Stimulated activated CD4-positive, alpha-beta T cell treated with anti-CD3 and anti-CD28 coated beads, Interleukin-1b, Interleukin-23, amount 100 ng/mL, for 4 hours (primary cell): ENCODE measurements at regions not wholly inside any gene's neighbourhood (a gene's known extent, or its start where the extent isn't known, plus 50 kb on each side); places are given as distances from the start of the nearest gene placed in this dataset.
"Not testable (repeated sequence)": the region's sequence is repeated elsewhere in the genome, so short reads cannot be mapped to it uniquely, and the experiment has no call there.

Experiments
- DNase-seq, 2 donors: peaks; one replicate each; pipeline ENCODE4 v3.0.0-alpha.2; 2020; ENCODE audit warnings: low read depth in 2 of 2

DNA sequence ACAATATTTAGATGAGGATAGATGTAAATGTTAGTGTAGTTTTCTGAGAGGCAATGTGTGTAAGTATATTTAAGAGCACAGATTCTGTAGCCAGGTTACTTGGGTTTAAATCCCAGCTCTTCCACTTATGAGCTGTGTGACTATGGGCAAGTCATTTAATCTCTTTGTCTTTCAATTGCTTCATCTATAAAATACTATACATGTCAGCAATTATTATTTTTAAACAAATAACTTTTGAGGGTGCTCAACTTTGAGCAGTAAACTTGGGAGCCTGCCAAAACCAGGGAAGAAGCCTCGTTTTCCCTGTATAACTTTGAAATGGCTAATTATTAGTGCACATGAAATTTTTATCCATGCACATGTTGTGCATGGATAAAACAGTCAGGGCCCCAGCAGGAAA, 222.8 kb downstream of the FOXD2 start:
- DNase-seq = no peak

DNA sequence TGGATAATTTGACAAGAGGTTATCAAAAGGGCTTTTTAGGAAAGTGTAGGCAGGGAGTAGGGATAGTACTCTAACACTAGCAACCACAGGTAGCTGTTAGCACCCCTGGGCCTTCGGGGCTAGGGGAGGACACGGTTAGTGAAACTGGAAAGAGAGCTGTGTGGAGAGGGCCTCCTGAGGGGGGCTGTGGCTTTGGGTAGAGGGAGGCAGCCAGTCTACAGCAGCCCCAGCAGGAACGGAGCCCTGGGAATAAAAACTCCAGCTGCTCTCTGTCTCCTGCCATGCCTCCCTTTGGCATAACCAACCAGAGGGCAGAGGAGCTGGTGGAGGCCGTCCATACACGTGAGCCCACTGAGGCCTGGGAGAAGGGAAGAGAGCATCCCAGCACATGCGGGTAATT, 223.2 kb downstream of the FOXD2 start:
- DNase-seq = no peak

DNA sequence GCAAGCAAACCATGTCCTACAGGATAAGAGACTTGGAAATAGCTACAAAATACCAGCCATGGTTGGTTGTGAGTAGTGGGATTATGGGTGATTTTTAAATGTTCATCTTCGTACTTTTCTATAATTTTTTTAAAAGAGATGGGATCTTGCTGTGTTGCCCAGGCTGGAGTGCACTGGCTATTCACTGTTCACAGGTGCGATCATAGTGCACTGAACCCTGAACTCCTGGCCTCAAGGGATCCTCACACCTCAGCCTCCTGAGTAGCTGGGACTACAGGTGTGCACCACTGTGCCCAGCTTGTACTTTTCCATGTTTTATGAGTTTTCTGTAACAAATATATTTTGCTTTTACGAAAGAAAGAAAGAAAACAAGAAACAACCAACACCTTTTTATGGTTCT, 224.2 kb downstream of the FOXD2 start:
- DNase-seq = no peak

DNA sequence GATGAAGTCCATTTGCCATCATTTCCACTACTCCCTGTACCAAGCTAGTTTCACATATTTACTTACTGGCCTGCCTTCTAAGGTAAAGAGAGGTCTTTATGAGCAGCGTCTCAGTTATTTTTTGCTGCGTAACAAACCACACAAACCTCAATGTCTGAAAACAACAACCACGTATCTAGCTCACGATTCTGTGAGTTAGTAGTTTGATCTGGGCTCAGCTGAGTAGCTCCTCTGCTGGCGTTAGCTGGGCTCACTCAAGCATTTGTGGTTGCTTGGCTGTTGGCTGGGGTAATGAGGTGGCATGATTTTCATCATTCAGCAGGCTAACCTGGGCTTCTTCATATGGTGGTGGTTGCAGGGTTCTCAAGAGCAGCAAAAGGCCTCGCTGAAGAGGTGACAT, 225.4 kb downstream of the FOXD2 start:
- DNase-seq = no peak

DNA sequence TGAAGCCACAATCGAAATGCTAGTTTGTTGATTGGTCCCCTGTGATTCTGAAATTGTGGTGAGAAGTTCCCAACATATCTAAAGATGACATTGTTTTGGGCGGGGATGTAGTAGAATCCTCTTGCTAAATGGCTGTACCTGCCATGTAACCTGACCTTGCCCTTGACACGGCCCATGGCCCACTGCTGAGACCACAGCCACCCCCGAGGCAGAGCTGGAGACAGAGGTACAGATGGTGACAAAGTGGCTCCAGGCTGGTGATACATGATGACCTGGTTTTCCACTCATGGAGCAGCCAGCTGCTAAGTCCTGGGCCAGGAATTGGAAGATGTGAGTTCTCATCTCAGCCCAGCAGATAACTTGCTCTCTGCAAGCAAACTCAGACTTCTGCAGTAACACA, 226.5 kb downstream of the FOXD2 start:
- DNase-seq = no peak

DNA sequence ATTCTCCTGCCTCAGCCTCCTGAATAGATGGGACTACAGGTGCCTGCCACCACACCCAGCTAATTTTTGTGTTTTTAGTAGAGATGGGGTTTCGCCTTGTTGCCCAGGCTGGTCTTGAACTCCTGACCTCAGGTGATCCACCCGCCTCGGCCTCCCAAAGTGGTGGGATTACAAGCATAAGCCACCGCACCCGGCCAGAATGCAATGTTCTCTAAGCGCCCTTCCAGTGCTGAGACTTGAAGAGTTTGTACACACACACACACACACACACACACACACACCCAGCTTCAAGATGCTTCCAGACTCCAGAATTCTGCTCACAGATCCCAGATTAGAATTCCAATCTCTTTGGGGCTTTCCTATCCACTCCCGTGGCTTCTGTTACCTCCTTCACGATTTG, 227.1 kb downstream of the FOXD2 start:
- DNase-seq = not testable (repeated sequence)

DNA sequence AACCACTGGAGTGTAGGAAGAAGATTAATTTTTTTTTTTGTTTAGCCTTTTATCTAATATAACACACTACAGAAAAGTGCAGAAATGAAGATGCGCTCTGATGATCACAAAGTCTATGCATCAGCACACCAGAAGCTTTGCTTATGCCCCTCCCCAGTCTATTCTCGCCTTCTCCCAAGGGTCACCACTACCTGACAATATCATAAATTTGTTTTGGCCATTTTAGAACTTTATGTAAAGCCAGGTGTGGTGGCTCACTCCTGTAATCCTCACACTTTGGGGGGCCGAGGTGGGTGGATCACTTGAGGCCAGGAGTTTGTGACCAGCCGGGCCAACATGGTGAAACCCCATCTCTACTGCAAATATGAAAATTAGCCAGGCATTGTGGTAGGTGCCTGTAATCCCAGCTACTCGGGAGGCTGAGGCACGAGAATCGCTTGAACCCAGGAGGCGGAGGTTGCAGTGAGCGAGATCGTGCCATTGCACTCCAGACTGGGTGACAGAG, 231.3 kb downstream of the FOXD2 start:
- DNase-seq = no peak

DNA sequence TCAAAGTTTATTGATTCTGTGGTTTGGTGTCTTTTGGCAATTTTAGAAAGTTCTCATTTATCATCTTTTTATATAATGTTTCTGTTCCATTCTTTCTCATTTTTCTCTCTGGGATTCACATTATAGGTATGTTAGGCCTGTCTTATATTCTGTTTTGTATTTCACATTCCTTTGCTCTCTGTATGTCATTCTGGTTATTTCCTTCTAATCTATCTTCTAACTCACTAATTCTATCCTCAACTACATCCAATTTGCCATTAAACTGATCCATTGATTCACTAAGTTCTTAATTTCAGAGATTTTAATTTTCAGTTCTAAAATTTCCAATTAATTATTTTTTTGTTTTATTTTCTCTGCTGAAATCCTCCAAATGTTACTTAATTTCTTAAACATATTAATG, 234.8 kb downstream of the FOXD2 start:
- no peak for DNase-seq

DNA sequence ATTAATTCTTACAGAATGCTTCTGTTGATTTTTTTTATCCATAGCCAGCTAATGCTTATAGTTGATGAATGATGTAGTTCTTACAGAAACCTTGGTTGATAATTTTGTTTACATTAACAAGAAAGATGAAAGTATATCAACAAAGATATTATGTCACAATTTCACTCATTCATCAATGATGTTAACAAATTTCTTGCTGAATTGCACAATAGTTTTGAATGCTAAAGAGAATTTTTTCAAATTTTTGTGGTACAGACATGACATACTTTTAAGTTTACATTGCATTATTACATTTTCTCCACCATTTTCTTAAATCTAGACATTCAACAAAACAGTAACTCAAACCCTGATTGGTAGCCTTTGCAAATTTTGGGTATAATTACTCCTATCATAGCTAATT, 236.3 kb downstream of the FOXD2 start:
- no peak for DNase-seq

DNA sequence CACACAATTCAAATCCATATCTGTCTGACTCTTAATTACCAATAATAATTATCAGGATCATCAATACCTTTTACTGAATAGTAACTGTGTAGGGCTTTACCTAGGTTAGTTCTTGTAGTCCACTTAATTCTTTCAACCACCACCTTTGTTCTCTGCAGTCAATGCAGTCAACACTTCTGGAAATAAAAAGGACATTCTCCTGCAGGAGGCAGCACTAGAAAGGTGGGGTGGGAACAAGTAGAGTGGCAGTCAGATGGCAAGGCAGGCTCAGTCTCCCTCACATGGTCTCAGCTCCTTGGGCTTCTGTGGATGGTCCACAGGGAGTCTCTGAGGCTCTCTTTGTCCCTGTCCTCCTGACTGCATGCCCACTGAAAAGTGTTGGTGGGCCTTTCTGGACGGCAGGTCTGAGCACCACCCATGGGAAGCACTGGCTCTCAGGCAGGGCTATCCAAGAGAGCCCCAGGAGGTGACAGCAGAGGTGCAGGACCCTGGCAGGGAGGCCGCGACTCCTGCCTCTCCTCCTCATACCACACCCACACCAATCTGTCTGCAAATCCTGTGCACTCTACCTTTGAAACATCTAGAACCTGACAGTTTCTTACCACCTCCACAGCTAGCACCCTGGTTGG, 237.3 kb downstream of the FOXD2 start:
- no peak for DNase-seq

DNA sequence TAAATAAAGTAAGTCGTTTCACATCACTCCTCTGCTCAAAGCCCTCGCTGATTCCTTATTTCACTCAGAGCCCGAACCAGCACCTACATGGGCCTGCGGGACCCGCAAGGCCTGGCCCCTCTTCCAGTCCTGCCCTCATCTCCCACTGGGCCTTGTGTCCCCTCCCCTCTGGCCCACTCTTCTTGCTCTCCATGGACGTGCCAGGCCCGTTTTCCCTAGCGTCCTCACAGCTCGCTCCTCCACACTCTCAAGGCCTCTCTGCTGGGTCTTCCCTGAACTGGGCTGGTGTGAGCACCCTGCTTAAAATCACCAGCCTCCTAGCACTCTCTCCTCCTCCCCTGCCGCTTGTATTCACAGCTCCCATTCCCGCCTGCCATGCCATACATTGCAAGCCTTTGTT, 237.9 kb downstream of the FOXD2 start:
- no peak for DNase-seq

DNA sequence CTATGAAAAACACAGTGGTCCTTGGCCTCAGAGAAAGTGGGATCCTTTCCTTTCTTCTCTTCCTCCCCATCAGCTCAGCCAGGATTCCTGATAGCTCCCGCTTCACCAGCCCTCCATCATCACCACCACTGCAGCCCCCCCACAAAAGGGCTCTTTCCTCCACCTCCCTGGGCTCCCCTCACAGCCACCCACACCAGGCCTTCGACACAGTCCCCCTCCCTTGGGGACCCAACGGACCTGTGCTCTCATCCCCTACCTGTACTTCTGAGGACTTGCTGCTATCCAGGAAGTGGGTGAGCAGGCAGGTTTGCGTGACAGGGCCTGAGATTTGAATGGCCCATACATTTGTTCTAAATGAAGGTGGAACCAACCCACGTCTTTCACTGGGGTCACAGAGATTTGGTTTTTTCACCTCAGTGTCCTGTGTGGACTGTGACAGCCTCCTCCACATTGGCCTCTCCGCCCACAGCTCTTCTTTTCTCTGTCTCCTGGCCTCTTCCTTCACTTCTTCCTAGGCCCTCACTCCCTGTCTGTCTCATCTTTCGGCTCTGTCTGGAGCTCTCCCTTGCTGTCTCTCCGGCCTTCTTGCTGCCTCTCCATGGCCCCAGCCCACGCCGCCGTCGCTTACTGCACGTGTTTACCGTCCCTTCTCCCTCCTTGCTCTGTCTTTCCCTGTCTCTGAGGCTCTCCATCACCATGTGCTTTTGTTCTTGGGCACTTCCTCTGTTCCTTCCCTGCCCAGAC, 238.6 kb downstream of the FOXD2 start:
- DNase-seq = no peak

DNA sequence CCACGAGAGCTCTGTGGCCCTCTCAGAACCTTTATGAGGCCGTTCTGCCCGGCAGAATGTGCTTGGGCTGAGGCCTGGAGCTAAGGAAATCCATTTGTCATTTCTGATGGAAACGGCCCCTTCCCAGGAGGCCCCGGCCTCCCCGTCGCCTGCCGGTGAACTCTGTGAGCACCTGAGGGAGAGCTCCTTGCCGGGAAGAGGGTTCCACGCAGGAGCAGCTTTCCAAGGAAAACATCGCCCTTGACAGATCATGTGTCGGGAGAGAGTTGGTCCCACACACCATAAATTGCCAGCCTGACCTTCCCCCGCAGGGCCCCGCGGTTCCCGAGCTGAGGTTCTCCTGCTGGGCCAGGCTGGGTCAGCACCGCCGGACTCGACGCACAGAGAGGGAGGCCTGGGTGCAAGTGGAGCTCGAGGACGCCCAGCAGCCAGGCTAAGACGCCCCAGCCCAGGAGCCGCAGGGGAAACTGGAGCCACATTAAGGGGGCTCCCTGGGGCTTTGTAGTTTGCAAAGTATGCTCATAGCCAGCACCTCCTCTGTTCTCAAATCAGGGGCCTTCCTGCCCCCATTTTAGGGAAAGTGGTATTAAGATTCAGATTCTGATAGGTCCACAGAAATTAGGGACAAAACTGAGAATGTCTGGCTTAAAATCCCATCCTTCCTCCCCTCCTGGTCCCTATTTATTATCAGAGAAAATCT, 239.5 kb downstream of the FOXD2 start:
- DNase-seq = no peak

DNA sequence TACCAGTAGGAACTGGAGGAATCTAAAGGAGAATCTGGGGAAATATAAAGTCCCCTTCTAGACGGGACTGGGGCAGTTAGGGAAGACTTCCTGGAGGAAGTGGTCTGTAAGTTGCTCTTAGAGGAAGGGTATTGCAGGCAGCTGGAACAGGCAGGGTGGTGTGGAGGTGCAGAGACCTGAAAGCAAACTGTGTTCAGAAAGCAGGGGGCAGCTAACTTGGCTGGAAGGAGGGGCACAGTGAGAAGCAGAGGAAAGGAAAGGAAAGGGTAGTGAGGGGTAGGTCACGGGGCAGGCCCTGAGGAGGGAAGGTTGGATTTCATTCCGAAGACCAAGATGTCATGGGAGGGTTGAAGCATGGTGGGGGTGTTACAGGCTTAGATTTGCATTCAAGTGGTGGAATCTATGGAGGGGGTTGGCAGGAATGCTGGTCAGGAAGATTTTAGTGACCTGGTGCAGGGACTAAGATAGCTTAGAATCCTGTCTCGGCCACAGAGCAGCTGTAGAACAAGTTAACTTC, 240.7 kb downstream of the FOXD2 start:
- no peak for DNase-seq

DNA sequence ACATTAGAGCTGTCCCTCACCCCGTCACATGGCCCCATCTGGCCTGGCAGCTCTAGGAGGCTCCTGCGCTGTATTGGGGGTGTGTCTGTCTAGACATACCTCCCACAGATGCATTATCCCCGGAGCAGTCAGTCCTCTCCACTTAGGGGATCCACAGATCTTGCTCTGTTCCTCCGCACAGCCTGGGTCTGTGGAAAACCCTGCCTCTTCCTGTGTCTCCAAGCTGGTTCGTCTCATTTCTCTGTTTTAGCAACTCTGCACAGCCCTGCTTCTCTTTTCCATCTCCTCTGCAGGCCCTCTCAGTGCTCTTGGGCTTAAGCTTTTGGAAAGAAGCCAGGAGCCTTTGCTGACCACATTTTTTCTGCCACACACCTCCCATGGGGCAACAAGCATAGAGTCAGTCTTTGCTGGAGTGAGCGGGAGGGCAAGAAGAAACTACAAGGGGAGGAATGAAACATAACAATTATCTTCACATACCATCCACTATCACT, 241.5 kb downstream of the FOXD2 start:
- DNase-seq = no peak

DNA sequence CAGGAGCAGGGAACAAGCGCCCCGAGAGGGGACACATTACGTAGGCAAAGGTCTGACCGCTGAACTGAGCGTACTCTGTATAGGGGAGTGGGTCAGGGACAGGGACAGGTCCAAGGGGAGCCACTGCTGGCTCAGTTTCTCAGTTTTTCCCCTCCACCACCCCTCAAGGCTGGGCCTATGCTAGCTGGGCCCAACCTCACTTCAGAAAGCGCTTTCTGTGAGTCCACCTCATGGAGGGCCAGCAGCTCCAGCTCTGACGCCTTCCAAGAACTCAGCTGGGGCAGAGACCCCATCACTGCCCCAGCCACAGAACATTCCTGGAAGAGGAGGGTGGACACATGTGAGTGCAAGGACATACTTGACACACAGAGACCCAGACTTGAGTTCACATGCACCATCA, 242.0 kb downstream of the FOXD2 start:
- no peak for DNase-seq

DNA sequence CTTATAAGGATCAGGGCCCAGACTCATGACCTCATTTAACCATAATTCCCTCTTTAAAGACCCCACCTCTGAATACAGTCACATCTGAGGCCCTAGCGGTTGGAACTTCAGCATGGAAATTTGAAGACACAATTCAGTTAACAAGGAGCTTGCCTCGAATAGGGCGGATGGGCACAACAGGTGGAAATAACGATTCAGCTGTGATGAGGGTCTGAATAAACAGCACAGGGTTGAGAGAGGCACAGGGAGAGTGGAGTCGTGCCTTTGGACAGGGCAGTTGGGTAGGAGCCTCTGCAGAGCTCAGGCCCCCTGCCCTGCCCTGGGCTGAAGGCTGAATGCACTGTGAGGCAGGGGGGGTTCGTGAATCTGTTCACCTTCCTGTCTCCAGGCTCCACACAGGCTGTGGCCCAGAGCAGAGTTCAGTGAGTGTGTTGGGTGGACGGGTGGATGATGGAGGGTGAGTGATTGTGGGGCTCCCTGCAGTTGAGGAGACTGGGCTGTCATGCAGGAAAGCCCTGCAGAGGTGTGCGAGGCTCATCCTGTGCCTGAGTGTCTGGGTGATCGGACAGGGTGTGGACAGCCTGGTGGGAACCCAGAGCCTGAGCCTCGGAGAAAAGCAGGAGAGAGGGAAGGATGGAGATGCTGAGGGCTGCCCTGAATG, 243.1 kb downstream of the FOXD2 start:
- no peak for DNase-seq

DNA sequence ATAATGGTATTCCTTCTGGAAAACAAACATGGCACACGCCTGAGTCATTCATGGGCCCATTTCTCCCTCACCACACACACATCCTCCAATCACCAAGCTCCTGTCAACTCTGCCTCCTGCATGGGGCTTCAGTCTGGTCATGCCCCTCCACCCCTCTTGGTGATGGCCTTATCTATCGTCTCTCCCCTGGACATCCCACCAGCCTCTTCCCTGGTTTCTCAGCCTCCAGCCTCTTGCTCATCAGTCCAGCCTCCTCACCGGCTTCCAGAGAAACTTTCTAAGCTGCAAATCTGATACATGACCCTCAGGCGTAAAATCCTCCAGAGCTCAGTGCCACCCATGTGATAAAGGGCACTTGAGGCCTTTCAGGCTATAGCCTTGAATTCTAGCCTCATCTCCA, 243.9 kb downstream of the FOXD2 start:
- no peak for DNase-seq

DNA sequence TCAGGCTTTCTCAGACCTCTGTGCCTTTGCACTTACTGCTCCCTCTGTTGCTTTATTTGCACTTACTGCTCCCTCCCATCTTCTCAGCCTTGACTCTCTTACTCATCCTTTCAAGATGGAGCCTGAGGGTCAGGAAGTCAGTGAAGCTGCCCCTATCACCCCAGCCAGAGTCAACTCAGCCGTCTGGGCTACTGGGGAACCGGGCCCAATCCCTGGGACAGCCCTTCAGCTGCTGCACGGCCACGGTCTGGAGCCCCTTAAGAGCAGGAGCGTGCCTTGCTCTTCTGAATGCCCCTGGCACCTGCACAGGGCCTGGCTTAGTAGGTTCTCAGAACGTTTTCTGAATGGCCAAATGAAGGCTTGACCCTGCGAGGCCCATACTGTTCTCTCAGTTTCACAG, 244.4 kb downstream of the FOXD2 start:
- DNase-seq = no peak

DNA sequence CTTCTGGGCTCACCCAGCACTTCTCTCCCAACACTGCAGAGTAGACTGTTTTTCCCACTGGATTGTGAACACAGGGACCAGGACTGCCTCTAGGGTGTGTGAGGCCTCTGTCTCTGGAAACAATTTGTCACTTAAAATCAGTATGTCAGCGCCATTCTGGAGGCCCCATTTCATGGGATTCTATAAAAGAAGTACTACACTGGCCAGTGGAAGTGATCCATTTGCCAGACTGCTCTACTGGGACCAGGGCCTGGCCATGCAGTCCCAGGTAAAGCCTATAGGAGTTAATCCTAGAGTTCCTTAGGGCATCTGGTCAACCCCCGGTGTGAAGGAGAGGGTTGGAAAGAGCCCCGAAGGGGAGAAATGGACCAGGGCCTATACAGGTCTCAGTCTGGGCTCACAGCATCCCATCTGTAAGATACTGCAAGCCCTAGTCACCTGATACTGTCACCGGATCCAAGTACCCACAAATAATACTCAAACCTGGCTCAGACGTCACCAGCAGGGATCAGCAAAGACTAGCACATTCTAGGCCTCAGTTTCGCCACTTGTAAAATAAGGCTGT, 245.0 kb downstream of the FOXD2 start:
- DNase-seq = no peak

DNA sequence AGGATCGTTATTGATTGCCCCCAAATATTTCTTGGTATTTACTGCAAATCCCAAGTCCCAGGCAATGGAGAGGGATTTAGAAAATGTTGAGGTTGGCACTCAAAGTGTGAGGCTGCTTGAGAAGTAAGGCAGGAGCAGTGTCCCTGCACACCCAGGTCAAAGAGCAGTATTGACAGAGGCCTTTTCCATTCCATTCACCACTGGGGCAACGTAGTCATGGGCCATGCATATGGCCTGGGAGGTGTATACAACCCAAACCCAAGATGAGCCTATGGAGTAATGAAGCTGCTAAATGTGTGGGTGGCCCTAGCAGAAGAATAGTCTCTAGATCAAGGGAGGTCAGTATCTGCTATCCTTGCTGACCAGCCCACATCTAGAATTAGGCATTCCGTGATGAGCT, 245.6 kb downstream of the FOXD2 start:
- DNase-seq = no peak

DNA sequence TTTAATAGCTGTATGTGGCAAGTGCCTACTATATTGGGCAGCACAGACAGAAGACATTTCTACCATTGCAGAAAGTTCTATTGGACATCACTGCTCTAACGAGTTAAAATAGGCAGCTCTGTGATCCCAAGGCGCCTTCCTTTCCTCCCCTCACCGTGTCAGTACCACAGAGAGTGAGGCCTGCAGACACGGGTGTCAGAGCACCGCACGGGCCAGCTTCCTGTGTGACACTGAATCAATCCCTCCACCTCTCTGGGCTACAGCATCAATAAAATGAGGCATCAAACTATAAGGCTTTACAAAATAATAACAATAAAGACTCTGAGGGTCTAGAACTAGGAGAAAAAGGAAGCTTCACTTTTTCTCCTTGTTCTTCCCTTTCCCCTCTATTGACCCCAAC, 246.7 kb downstream of the FOXD2 start:
- DNase-seq = no peak
